GM19397 (cell line): ENCODE measurements at regions not wholly inside any gene's neighbourhood (a gene's known extent, or its start where the extent isn't known, plus 50 kb on each side); places are given as distances from the start of the nearest gene placed in this dataset.

Experiments
- ATAC-seq: cut with Tn5 transposase; IDR thresholded peaks from one replicate; pipeline ENCODE4 v1.9.1; 2021; ENCODE audit warnings: mild to moderate bottlenecking, moderate library complexity; ENCODE audit not compliant: unreplicated experiment

DNA sequence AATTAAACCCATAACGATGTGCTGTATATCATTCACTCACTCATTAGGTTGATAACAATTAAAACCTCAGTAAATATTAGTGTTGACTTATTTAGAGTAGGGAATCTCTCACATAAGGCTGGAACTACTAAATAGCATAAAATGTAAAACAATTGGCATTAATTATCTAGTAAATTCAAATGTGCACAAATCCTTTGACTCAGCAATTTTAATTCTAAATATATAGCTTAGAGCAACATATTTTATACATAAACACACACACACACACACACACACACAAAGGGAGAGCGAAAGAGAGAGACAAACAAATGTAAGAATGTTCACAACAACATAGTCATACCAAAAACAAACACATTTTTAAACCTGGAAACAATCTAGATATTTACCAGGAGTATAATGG is 443.1 kb upstream of the KCNH7 start:
- ATAC-seq = no peak

DNA sequence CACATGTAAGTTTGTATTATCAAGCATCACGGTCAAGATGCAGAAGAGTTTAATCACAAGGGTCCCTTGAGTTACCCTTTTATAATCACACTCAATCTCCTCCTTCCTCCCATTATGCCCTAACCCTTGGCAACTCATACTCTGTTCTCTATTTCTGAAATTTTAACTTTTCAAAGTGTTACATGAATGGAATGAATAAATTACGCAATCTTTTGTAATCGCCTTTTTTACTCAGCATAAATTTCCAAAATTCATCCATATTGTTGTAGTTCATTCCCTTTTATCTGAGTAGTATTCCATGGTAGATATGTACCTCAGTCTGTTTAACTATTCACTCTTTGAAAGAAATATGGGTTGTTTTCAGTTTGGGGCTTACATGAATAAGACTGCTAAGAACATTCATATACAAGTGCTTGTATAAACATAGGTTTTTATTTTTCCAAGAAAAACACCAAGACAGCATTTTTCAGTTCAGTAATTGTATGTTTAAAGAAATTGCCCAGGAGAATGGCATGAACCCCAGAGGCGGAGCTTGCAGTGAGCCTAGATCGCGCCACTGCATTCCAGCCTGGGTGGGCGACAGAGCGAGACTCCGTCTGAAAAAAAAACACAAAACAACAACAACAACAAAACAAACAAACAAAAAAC is 430.9 kb upstream of the KCNH7 start:
- no peak for ATAC-seq

DNA sequence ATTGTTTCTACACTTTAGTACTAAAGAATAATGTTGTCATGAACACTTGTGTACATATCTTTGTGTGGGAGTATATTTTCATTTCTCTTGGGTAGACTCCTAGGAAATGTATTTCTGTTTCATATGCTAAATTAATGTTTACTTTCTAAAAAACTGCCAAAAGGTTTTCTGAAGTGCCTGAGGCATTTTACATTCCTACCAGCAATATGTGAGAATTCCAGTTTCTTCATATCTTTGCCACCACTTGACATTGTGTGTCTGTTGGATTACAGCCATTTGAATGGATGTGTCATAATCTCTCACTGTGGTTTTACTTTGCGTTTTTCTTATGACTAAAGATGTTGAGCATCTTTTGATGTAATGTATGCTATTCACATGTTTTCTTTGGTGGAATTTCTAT is 428.2 kb upstream of the KCNH7 start:
- ATAC-seq = no peak

DNA sequence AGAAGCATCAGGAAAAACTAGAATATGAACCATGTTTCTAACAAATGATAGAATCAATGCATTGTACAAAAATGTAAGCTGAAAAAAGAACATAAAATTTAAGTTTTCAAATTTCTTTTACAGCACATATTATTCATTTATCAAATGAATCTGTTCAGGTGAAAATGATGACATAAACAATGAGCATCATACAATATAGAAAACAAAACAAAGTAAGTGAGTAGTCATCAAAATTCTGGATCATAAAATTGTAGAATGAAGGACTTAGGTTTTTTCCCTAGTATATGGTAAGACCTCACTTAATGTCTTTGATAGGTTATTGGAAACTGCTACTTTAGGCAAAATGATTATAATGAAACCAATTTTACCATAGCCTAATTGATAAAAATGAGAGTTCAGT is 427.0 kb upstream of the KCNH7 start:
- ATAC-seq = no peak

DNA sequence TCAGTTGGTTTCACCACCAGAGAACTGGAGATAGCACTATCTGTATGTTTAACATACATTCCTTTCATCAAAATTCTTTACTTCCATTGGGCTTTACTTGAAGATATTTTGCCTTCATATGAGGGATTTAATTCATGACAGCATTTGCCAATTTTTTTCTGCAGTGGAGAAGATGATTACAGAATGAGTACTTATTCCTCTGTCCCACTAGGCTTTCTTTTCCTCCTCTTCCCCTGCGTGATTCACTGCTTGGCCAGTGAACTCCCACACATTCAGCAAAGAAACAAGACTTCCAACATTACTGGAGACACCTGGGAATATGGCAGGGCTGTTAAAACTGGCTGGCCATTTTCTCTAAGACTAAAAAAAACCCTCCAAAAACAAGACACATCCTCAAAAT is 425.8 kb upstream of the KCNH7 start:
- no peak for ATAC-seq

DNA sequence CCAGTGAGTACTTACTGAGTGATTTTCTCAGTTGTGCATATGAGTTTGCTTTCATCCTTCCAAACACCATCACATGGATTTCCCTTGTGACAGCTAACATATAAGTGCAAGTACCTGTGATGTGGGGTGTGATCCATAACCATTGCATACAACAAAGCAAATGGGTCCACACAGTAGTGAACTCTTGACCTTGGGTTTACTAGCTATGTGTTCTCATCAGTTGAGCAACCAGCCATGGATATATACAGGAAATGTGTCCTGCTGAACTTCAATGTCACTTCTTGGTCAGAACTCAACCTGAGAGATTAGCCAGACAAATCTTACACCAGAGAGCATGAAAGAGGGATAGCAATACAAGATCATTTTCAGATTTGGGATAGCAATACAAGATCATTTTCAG is 420.9 kb upstream of the KCNH7 start:
- no peak for ATAC-seq

DNA sequence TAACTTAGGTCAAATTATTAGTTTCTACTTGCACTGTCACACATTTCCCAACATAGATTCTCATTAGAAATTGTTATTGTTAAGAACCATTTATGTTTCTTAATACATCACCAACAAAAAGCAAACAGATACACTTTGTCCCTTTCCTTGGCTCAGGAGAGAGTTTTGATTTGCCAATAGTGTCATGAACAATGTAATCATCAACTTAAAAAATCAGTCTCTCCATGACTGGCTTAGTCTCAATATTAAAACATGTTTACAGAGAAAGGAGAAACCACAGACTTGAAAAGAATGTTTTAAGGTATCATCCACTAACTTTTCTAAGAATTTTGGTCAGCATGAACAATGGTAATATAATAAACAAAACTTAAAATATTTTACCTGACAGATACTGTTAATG is 416.5 kb upstream of the KCNH7 start:
- no peak for ATAC-seq

DNA sequence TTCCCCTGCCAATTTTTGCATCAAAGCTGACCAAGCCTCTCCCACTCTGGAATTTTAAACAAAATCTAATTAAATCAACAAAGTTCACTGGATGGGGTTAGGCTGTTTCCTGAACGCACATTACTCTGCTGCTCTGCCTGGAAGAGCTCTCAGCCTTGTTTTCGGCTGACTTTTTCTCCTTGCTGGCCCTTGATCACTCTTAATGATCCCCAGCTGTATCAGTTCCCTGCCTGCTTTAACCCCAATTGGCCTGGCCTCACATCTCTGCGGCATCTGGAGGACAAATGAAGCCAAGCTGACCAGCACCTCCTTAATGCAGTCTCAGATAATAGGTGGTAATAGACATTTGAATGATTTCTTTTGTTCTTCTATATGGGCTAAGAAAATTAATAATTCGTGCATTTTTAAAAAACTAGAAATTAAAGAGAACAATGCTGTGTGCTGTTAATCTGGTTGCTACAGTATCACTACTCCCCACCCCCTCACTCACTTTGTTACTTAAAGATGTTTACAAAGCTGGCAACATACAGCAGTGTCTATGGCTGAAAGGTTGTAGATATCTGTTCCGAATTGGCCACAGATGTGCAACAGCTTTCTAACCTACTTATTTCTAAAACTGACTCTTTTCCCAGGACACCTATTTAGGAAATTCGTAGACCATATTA is 415.2 kb upstream of the KCNH7 start:
- no peak for ATAC-seq

DNA sequence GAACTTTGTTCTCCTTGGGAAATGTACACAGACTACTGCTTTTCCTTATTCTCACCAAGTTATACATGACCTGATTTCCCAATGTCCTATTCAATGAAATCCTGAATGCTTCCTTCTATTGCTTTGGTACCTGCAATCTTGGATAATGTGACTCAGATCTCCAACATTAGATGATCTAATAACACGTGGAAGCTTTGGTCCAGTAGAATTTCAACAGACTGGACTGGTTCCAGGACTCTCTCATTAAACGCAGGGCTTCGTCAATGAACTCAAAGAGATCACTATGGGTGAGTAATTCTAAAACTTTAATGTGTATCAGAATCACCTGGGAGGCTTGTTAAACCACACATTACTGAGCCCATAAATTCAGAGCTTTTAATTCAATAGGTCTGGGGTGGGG is 413.6 kb upstream of the KCNH7 start:
- no peak for ATAC-seq

DNA sequence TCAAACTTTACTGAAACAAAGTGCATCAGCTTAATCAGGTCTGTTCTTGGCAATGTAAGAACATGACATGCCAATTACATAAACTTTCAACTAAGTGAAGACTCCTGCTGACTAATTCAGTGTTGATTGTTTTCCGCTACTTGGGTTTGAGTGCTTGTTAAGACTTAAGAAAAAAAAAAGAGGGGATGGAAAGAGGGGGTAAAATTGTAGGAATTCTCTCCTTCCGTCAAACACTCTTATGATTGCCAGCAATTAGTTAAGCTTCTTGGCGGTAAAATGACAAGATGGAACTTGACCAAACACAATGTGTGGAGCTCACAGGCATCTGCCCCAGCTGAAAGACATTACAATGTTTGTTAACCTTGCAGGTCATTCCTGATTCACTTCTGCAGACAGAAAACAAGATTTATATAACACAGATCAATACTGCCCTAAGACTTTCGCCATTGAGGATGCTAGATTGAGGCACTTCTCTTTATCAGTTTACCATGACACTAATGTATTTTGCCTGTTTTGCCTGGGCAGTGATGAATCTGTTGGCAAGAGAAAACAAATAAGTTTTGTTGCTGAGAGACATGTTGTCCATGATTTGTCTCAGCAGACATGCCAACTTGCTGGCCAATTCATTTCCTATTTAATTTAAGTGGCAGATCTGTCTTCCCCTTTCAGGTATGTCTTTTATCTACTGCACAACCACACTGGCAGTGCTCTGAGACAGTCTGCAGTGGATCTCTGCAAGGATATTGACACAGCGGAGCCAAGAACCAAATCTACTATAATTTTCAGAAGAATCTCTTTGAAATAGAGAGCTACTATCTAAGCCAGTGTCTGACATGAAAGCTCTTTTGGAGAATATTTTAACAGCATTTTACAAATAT is 410.0 kb upstream of the KCNH7 start:
- ATAC-seq = no peak

DNA sequence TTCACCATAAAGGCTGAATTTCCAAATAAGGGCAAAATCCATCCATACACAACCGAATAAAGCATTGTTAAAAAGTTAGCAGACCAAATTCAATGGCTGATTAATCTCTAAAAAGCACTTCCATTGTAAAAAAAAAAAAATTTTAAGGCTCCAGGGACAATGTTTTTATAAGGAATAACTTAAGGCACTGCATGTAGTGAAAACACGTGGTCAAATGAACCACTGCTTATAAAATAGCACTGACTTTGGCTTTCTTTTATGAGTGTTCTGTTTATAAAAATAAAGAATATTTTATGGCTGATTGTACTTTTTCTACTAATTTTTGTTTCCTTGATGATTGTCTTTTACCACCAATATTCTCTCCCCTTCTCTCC is 409.3 kb upstream of the KCNH7 start:
- ATAC-seq = no peak

DNA sequence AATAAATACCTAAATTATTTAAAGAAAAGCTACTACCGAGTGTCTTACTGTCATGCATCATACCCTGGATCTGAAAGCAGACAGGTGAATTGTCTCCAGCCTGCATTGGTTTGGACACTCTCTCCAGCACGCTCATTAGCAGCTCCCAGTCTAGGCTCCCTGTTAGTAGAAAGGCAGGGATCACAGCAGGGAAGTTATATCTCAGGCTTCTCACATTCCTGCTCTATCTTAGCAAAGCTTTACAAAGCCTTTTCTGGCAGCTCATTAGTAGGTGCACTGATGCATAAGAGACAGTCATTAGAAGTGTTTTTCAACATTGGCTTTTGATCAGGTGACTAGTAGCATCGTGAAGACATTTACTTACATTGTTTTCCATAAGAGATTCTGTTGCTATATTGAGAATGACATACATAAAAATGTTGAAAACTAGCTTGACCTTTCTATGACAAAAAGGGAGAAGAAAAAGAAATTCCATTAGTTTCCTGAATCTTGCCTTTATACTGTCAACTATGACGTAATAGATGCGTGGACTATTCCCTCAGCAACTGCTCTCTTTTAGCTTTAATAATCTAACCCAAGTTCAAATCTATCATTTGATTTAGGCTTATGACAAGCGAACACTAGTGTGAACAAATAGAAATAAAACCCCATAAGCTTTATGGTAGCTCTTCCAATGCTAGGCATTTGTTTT is 408.7 kb upstream of the KCNH7 start:
- no peak for ATAC-seq

DNA sequence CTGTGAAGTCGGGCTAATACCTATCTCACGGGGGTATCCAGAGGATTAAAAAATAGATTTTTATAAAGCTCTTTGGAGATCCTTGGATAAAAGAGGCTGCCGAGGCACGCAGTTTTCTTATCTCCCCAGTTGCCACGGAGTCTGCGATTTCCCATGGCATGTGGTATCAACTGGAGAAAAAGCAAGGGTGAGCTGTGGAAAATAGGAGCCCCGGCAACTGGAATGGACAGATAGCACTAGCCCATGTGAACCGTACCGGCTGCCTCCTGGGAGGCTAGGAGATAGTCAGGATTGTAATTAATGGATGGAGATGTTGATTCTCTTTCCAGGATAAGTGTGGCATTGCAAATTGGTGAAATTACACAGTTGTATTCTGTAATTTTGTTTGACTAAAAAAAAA is 407.6 kb upstream of the KCNH7 start:
- ATAC-seq = no peak

DNA sequence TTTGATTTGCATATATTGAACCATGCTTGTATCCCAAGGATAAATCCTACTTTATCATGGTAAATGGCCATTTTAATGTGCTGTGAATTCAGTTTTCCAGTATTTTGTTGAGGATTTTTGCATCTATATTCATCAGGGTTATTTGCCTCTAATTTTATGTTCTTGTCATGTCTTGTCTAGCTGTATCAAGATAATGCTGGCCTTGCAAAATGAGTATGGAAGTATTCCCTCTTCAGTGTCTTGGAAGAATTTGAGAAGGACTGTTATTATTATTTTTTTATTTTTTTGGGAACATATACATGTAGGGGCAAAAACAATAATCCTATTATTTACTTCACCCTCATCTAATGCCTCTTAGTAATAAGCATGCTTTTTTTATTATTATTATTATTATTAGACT is 398.0 kb upstream of the KCNH7 start:
- ATAC-seq = no peak

DNA sequence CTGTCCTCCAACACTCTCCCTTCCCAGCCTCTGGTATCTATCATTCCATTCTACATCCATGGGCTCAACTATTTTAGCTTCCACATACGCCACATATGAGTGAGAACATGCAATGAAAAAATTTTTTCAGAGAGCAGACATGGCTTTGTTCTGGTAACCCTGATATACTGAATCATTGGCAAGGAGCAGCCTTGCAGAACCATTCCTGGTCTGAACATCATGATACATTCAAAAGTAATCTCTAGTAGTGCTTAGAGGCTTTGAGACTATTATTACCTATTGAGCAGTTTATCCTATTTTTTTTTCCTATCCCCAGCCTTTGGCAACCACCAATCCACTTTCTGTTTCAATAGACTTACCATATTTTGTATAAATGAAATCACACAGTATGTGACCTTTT is 393.1 kb upstream of the KCNH7 start:
- ATAC-seq = no peak

DNA sequence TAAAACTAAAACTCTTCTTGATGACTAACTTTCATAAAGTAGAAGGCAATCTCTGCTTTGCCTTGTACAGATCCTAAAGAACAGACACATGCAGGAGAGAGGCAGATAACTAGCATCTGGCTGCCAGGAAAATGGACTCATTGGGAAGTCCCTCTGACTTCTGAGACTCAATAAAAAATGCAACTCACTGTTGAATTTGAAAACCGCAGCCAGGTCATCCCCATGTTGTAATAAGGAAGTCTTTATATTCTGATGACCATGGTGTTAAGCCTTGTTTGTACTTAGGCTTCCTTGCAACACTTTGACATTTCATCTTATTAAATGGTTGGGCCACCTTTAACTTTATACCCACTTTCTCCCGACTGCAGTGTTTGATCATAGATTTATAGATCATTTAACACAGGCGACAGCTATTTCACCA is 375.1 kb upstream of the KCNH7 start:
- ATAC-seq = no peak

DNA sequence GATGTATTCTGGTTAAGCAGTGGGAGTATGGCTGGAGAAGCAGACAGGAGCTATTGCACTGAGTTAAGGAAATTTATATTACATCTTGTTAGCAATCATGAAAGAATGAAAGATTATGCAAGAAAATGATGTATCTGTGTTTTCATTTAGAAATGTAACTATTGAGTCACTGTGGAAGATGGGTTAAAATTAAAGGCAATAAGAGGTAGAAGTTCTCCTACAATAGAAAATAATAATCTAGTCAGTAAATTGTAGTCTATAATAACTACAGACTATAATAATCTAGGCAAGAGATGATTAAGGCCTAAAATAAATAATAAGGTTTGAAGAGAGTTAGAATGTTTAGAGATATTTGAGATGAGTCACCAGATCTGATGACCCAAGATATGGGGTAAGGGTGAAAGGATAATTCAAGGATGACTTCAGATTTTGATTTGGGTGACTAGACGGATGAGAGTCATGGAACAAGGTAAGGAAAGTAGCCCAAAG is 371.9 kb upstream of the KCNH7 start:
- no peak for ATAC-seq

DNA sequence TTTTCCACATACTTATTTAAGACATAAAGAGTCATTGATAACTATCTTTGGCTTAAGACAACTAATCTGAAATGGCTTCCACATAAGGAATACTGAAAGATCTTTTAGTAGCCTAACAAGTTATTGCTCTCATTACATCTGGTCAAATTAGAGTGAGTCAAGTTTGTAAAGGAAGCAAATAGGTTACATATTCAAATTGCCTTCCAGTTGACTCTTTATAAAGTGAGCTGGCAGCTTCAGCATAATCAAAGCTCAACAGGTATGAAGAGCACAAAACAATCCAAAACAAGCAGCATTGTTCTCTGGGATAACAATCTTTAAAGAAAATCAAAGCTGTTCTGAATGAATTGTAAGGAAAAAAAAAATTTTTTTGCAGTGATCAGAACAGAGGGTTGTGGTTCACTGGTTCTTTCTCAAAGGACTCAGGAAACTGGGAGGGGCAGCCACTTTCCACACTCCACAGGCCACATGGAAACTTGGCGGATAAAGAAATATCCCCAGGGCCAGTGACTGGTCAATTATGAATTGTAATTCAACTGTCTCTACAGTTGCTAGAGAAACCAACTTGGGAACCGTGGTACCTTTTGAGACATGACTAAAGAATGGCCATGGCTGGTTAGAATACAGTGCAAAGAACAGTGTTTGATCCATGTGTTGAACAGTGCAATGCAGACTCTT is 369.3 kb upstream of the KCNH7 start:
- ATAC-seq = no peak

DNA sequence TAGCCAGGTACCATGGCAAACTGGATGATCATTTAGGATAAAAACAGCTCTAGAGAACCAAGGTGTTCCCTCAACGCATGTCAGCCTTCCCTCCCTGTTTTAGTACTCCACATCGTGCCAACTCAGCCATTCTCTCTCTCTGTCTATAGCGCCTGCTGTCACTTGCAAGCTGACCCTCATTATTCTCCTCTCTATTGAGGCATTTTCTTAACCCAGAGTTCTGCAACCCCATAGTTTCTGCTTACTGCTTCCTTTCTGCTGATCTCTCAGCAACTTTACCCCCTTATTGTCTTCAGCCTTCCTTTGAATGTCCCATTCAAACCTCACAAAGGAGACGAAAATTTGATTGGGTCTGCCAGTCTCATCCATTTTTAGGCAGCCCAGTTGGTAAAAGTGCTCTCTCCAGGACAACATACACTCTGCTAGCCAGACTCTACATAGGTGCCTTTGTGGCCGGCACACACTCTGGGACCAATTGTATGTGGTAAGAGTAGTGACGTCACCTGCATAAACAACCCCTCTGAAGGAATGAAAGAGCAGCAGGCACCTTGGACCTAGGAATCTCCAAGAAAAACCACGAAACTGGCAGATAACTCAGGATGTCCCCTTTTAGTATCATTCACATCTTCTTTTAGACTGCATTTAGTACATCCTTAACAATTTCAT is 367.2 kb upstream of the KCNH7 start:
- no peak for ATAC-seq

DNA sequence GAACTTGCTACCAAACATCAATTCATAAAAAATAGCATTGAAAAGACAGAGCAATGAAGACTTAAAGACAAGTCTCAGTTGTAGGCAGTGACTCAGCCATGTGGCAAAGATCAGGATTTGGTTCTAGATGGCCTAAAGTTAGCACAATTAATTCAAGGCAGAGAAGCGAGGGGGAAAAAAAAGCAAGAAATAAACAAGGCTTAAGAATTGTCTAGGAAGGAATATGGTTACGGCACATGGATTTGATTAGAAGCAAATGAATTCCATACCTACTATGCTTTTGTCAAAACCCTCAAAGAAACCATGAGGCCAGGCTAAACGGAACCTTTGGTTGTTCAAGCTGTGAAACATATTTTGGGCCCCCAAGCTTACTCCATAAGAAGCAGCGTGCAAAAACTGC is 362.2 kb upstream of the KCNH7 start:
- no peak for ATAC-seq
